Right renal cortex interstitium (tissue), 3 donors: ENCODE measurements at regions not wholly inside any gene's neighbourhood (a gene's known extent, or its start where the extent isn't known, plus 50 kb on each side); places are given as distances from the start of the nearest gene placed in this dataset.
"Not testable (repeated sequence)": the region's sequence is repeated elsewhere in the genome, so short reads cannot be mapped to it uniquely, and the experiment has no call there.

Experiments used
- DNase-seq, 3 donors: peaks; one replicate each; pipeline ENCODE4 v3.0.0-alpha.2; 2013; ENCODE audit warnings: low read depth in 3 of 3, low spot score in 2 of 3

GRCh38 chr4:125573368-125573767 is 258.6 kb downstream of the FAT4 start:
- no peak for DNase-seq

- DNase-seq, result no peak
Measured at GRCh38 chr4:125573786-125574185, 259.0 kb downstream of the FAT4 start.

GRCh38 chr4:125582302-125582701 is 267.5 kb downstream of the FAT4 start:
- no peak for DNase-seq

GRCh38 chr4:125590158-125590557 is 275.4 kb downstream of the FAT4 start:
- DNase-seq, result no peak

GRCh38 chr4:125591290-125591689 is 276.5 kb downstream of the FAT4 start:
- no peak for DNase-seq

- no peak for DNase-seq
Measured at GRCh38 chr4:125594056-125594602, 279.4 kb downstream of the FAT4 start.

- DNase-seq, result not testable (repeated sequence)
Measured at GRCh38 chr4:125605926-125606325, 291.2 kb downstream of the FAT4 start.

- DNase-seq, result no peak
Measured at GRCh38 chr4:125620066-125620860, 305.5 kb downstream of the FAT4 start.

- DNase-seq, result no peak
Measured at GRCh38 chr4:125624951-125625350, 310.2 kb downstream of the FAT4 start.

- DNase-seq, result no peak
Measured at GRCh38 chr4:125626946-125627345, 312.2 kb downstream of the FAT4 start.

GRCh38 chr4:125639182-125639621 is 324.4 kb downstream of the FAT4 start:
- DNase-seq, result no peak

GRCh38 chr4:125641611-125642010 is 326.9 kb downstream of the FAT4 start:
- DNase-seq, result no peak

GRCh38 chr4:125642645-125643044 is 327.9 kb downstream of the FAT4 start:
- DNase-seq, result no peak

GRCh38 chr4:125649452-125649851 is 334.7 kb downstream of the FAT4 start:
- DNase-seq, result no peak

- no peak for DNase-seq
Measured at GRCh38 chr4:125650557-125650956, 335.8 kb downstream of the FAT4 start.

GRCh38 chr4:125651707-125652357 is 337.1 kb downstream of the FAT4 start:
- DNase-seq, result not testable (repeated sequence)

- DNase-seq, result no peak
Measured at GRCh38 chr4:125658773-125659172, 344.0 kb downstream of the FAT4 start.

GRCh38 chr4:125663896-125664767 is 349.4 kb downstream of the FAT4 start:
- DNase-seq, result no peak

GRCh38 chr4:125666635-125667034 is 351.9 kb downstream of the FAT4 start:
- no peak for DNase-seq

GRCh38 chr4:125676156-125676555 is 361.4 kb downstream of the FAT4 start:
- no peak for DNase-seq

GRCh38 chr4:125676583-125676982 is 361.8 kb downstream of the FAT4 start:
- DNase-seq, result no peak
